HG03354 (cell line): ENCODE measurements at regions not wholly inside any gene's neighbourhood (a gene's known extent, or its start where the extent isn't known, plus 50 kb on each side); places are given as distances from the start of the nearest gene placed in this dataset.
A peak's percentile ranks its signal among the peaks of the same experiment; 100 is the strongest.
"Not testable (repeated sequence)": the region's sequence is repeated elsewhere in the genome, so short reads cannot be mapped to it uniquely, and the experiment has no call there.

Experiments
- ATAC-seq: cut with Tn5 transposase; IDR thresholded peaks from one replicate; pipeline ENCODE4 v1.9.1; 2021; ENCODE audit warnings: mild to moderate bottlenecking; ENCODE audit not compliant: unreplicated experiment, poor library complexity, severe bottlenecking

DNA sequence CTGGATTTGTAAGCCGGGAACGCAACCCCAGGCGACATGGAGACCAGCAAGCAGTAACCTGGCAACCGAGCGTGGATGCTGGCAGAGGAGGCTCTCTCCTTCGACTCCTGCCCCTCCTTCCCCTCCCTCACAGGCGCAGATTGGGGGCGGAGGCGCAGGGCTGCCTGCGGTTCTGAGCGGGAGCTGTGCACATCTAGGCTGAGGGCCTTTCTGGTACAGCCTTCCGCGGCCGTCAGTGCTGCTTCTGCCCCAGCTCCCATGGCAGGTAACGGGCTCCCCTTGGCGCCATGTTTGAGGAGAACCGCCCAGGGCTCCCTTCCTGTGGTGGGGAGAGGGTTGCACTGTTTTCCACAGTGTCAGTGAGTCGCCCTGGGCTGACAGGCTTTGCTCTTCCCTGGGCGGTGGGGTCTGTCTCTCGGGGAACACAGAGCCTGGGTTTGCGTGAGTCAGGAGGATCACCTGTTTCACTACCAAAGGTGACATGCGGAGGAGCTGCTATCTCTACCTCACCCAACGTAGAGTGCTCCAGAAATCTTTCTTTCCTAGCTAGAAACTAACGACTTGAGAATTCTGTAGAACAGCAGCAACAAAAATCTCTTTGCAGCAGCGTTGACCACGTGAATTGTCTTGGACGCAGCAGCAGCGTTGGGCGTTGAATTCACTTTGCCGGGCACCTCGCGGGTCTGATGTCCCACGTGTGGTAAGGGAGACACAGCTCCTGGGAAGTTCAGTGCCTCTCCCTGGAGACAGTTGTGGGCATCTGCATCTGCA is 154.8 kb upstream of the COBL start:
- ATAC-seq: no peak

DNA sequence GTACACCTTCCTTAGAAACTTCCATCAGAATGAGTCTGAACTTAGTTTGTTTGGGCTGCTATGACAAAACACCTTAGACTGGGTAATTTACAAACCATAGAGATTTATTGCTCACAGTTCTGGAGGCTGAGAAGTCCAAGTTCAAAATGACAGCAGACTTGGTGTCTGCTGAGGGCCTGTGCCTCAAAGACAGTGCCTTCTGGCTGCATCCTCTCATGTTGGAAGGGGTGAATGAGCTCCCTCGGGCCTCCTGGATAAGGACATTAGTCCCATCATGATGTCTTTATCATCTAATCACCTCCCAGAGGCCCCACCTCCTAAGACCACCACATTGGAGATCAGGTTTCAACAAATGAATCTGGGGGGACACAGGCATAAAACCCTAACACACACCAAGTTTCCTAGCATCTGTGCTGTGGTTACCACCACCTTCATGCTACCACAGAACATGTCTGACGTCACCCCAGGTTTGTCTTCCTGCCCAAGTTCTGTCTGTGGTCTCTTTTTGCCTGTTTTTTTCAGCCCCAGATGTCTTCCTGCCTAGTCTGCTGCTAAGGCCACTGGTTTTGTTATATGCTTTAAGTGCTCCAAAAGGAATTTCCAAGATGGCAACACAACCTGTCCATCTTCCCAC is 150.9 kb upstream of the COBL start:
- no peak for ATAC-seq

DNA sequence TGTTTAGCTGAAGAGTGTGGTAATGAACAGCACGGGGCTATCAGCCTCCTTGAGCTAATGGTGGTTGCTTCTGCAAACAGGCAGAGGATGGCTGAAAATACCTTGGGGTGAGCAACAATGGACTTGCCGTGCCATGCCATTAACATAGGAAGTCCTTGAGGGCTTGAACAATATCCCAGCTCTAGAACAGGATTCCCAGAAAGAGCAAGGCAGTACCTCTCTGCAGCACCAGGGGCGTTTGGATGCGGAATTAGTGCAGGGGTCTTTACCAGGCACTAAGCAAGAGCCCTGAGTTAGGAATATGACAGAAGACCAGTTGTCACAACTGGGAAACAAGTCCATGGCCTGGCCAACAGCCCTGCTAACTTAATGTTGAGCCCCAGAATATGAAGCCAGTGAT is 143.2 kb upstream of the COBL start:
- no peak for ATAC-seq

DNA sequence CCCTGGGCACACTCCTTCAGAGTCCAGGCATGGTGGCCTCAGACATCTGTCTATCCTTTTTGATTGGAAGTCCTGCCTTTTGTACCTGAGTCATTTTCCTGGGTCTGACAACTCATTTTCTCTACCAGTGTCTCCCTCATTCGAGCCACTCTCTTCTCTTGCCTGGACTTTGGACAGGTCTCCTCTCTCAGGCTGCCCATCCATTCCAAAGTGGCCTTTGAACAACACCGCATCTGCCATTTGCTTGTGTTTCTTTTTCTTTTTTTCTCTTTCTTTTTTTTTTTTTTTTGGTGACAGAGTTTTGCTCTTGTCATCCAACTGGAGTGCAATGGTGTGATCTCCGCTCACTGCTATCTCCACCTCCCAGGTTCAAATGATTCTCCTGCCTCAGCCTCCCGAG is 142.1 kb upstream of the COBL start:
- no peak for ATAC-seq

DNA sequence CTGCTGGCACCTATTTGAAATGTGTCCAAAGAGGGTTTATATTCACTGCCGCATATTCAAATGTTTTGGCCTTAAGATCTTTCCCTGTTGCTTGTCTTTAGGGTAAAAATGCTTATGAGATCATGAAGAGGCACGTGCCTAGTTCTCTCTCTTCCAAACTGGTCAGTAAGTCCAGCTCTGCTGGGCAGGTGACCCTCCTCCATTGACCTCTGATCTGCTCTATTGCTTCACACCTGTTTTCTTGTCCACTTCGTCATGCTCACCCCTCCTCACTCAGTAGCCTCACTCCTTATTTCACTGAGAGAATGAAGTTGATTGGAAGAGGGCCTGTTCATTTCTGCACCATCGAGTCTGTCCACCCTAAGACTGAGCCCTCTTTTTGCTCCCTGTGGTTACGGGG is 140.5 kb upstream of the COBL start:
- no peak for ATAC-seq

DNA sequence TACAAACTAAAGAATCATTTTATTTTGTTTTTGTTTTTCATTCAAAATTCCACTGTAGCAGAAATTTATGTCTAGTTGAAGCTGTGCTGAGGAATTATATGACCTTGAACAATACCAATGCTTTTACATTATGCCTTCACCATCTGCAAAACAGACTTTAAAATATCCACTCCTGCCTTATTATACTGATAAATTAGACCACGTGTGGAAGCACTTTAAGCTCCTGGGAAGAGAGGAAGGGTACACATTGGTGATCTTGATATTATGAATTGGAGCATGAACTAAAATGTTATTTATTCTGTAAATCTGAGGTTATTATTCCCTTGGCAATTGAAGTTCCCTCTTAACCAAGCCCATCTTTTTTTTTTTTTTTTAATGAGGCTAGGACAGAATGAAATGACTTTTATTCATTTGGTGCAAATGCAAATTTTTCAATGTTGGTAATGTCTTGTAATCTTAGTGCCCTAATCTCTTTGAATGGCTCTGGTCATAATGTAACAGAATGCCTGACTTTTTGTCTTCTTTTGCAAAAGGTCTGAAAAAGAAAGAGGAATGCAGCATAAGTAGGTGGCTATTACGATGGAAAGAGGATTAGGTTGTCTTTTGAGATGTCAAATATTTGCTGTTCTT is 139.9 kb upstream of the COBL start:
- ATAC-seq: no peak

DNA sequence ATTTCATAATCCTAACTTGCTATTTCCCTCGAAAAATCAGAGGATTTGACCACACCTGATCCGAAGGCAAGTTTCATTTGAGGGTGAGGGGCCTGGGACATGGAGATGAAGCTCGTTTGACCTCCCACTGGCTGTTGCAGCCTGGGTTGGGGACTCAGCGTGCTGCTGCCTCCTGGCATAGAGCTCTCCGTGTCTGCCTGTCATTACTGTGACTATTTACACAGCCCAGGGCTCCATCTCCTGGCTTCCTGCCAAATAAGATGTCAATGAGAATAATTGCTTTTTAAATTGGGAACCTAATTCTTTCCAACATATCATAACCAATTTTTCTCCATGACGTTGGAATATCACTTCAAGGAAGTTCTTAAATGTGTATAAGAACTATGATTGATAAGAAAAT is 139.3 kb upstream of the COBL start:
- ATAC-seq: no peak

DNA sequence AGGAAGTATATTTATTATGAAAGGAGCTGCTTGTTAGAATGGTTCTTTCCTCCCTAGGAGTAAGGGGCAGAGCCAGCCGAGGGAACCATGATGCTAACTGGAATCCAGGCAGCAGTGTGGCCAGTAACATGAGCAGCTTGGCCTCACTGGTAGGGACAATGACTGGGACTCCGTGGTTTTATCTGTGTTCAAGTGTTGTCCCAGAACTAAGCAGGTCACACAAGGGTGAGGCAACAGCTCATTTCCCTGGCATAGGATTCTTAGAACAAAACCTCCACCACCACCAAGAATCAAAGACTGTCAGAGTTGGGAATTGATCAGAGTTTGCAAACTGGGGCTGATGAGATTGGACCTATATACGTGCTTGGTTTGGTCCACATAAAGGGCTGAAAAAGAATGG is 138.9 kb upstream of the COBL start:
- no peak for ATAC-seq

DNA sequence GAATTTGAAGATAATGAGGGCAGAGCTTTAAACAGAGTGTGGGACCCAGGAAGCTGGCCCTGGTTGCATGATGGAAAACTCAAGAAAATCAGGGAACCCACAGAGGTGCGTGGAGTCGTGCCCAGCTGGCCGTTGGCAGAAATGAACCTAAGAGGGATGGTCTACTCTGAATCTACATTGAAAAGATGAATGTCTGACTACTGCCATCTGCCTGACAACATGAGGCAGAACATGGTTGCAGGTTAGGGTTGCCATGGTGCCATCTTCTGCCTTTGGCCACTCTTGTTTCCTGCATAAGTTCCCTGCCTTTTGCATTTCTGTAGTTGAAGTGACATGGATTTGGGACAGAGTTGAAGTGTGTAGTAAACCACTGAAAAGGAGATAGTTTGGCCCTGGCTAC is 138.5 kb upstream of the COBL start:
- no peak for ATAC-seq

DNA sequence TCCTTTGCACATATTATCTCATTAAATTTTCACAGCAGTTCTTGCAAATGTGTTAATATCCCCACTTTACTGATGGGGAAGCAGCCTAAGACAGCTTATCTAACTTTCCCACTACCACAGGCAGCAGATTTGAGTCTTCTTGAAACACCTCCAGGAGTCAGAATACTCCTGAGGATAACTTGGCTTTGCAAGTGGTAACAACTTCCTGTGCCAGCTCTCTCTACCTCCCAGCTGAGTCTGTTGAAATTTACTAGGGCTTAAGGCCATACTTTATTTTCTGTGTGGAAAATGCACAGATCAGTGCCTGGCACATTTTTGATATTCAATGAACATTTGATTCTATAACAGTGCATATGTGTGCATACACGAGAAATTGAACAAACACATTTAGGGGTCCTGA is 136.1 kb upstream of the COBL start:
- ATAC-seq: no peak

DNA sequence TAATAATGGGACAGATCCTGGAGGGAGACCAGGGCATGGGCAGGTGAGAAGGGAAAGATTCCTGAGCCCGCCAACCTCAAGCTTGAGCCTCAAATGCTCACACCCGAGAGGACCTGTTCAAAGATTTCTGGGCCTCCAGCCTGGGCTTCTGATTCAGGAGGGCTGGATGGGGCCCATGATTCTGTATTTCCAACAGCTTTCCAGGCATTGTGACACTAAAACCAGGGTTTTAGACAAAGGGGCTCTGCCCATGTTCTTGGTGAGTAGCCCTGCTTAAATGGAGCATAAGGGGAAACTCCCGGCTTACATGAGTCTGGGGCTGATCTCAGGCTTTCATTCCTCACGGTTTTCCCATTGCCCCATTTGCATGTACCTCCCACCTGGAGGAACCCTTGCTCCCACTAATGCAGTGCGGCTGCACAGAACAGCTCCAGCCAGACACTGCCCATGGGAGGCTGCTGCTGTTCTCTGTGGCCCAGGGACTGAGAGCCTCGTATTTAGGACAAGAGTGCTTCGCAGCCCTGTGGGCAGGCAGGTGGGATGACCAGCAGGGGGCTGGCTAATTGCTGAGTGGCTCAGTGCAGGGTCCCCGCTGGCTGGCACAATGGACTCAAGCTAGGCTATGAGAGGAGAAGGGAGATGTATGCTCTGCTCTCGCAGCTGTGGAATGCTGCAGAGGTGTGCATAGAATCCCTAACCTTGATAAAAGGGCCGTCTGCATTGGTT is 135.3 kb upstream of the COBL start:
- no peak for ATAC-seq

DNA sequence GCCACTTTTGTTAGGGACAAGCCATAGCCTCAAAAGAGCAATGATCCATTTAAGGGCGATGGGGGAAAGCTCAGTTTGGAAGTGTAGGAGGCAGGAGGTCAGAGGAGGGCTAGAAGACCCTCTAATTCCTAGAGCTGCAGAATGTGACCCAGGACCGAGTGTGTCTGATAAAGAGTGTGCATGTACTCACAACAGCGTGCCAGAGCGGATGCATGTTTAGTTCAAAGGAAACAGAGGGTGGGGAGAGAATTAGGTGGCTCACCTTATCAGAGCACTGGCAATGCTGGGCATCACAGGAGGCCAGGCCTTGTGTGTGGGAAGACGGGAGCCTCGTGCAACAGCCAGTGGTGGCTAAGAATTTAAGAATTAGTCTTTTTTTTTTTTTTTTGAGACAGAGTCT is 133.9 kb upstream of the COBL start:
- ATAC-seq: no peak

DNA sequence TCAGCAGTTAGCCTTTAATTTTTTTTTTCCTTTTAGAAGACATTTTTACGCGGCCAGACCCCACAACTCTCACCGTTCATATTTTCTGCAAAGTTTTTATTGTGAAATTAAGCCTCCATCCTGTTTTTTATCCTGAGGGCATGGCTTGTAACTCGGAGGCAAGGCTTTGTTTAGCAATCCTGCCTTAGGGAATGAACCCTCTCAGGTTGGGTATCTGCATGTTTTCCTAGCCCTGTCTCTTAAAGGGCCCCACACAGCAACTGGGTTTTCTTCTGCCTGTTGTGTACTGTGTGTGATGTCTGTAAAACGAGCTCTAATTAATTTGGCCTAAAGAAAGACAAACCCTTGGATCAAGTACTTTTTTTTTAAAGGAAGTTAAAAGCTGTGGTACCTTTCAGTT is 130.2 kb upstream of the COBL start:
- no peak for ATAC-seq

DNA sequence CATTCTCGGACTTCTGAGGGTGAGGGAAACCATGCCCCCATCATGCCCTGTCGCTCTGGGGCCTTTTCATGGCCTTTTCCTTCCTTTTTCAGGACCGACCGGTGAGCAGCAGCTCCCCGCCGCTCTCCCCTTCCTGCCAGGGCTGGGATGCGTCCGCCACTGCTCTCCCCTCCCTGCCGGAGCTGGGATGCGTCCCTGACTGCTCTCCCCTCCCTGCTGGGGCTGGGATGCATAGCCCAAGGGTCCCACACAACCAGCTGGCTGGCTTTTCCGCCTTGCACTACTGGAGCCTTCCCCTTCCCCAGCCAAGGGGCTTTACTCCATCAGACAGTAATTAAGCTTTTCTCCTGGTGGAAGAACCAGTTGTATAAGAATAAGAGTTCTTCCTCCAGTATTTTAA is 129.7 kb upstream of the COBL start:
- ATAC-seq: no peak

DNA sequence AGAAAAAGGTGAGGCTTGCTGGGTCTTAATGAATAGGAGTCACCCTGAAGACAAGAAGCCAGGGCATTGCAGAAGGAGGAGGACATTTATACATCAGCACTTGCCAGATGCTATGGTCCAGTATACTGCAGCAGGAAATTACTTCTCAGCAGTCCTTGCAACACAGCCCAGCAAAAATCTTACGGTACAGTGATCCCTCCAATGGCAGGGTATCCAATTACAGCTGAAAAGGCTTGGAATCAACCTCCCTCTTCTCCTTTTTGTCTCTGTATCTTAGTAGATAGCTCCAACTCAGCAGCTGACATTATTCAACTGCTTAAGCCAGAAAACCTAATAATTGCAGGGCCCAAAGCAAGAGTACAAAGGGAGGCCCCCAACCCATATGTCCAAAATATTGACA is 128.3 kb upstream of the COBL start:
- no peak for ATAC-seq

DNA sequence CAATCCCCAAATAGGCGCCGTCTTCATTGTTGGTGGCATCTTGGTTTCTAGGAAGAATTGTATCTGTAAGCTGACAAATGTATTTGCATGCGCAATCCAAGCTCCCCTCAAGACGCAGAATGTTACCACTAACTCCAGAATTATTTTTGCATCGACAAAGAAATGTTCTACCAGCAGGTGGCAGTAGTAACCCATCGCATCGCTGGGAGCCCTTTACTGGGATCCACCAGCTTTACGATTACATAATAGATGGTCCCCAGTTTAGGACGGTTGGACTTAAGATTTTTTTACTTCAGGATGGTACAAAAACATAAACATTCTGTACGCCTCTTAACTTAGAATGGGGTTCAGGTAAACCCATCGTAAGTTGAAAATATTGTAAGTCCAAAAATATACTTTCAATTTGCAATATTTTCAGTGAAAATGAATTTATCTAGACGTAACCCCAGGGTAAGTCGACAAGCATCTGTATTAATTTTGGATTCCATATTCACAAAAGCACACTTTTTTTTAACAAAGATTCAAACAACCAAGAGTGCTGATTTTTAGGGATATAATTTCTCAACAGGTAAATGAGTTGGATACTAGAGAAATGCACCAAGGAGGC is 114.0 kb upstream of the COBL start:
- peak; percentile 78 for ATAC-seq

DNA sequence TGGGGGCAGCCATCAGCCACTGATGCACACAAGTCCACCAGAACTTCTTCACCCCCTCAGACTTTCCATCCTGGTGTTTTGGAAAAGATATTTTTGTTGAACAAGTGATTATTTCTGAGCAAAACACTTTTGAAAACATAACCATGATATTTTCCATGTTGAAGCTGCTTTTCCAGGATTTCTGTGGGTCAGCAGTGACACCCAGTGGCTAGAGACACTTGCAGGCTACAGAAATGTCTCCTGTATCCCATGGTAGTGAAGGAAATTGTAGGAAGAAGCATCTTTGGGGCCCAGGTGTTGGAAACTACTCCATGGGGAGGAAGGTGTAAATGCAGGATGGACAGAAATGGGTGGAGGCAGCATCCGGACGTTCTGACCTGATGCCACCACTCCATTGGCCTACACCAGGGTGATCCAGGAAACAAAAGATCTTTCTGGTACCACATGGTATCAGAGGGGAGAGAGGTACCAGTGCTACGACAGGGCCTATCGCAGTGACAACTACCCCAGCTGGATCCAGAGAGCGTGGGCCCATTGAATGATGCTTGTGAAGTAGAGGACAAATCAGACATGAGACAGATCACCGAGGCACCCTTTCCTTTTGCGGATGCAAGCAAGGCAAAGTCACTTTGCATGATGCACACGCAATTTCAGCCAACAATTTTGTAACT is 111.7 kb upstream of the COBL start:
- ATAC-seq: no peak

DNA sequence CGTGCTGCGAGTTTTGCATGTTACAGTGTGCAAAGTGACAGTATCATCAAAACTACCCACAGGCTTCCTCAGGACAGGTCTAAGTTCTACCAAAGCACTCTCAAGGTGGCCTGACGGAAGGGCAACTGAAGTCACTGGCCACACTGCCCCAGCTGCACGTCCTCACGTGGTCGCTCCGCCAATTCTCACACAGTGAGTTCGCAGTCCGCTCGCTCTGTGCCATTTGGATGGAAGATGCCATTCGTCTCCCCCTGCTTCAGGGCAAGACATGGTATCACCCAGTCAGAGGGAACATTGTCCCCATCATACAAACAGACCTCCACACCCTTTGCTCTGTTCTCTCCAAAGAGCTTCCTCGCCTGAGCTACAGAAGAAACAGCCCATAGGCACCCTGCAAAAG is 109.6 kb upstream of the COBL start:
- no peak for ATAC-seq

DNA sequence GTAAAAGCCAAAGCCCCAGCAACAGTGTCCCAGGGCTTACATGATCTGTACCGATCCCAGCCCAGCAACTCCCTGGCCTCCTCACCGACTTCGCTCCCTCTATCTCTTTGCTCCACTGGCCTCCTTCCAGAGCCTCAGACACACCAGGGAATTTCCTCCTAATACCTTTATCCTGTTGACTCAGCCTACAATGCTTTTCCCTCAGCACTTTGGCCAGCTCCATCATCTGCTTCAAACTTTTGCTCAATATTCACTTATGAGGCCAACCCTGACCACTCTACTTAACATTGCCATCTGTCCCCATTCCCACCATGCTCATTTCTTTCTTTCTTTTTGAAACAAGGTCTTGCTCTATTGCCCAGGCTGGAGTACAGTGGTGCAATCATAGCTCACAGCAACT is 93.3 kb upstream of the COBL start:
- not testable (repeated sequence) for ATAC-seq

DNA sequence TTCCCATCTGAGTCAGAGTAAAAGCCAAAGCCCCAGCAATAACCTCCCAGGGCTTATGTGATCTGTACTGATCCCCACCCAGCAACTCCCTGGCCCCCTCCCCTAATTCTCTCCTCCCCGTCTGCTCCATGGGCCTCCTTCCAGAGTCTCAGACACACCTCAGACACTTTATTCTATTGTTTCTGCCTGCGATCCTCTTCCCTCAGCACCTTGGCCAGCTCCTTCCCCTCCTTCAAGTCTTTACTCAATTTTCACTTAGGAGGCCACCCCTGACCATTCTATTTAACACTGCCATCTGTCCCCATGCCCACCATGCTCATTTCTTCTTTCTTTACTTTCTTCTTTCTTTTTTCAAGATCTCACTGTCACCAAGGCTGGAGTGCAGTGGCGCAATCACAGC is 81.0 kb upstream of the COBL start:
- not testable (repeated sequence) for ATAC-seq
